GM18508 (cell line): ENCODE measurements at regions not wholly inside any gene's neighbourhood (a gene's known extent, or its start where the extent isn't known, plus 50 kb on each side); places are given as distances from the start of the nearest gene placed in this dataset.
"Not testable (repeated sequence)": the region's sequence is repeated elsewhere in the genome, so short reads cannot be mapped to it uniquely, and the experiment has no call there.

Source experiments
- ATAC-seq: cut with Tn5 transposase; IDR thresholded peaks from one replicate; pipeline ENCODE4 v1.9.1; 2021; ENCODE audit warnings: moderate number of reproducible peaks; ENCODE audit not compliant: insufficient read depth, unreplicated experiment

DNA sequence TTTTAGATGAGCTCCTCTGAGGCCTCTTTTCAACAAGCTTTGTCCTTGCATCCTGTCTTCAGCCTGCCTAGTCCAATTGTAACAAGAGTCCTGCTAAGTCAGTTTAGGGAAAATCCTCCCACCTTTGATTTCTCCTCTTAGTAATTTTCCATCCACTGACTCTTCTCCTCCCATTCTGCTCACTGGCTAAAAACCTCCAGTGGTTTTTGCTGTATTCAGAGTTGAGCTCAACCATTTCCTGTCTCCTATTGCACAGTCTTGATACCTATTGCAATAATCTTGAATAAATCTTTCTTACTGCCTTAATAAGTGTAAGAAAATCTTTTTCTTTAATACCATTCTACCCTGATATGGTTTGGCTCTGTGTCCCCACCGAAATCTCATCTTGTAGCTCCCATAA, 117.8 kb upstream of the ENPP6 start:
- no peak for ATAC-seq

DNA sequence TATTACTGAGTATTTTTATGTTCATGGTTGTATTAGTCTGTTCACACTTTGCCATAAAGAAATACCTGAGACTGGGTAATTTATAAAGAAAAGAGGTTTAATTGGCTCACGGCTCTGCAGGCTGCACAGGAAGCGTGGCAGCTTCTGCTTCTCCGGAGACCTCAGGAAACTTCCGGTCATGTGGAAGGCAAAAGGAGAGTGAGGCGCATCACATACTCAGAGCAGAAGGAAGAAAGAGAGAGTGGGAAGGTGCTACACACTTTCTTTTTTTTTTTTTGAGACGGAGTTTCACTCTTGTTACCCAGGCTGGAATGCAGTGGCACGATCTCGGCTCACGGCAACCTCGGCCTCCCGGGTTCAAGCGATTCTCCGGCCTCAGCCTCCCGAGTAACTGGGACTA, 115.8 kb upstream of the ENPP6 start:
- not testable (repeated sequence) for ATAC-seq

- ATAC-seq = no peak
Measured at GRCh38 chr4:184331268-184331995, 113.8 kb upstream of the ENPP6 start.

GRCh38 chr4:184330517-184331094, 112.9 kb upstream of the ENPP6 start:
- not testable (repeated sequence) for ATAC-seq

- peak; percentile 48 for ATAC-seq
Measured at GRCh38 chr4:184329659-184330400, 112.2 kb upstream of the ENPP6 start.

DNA sequence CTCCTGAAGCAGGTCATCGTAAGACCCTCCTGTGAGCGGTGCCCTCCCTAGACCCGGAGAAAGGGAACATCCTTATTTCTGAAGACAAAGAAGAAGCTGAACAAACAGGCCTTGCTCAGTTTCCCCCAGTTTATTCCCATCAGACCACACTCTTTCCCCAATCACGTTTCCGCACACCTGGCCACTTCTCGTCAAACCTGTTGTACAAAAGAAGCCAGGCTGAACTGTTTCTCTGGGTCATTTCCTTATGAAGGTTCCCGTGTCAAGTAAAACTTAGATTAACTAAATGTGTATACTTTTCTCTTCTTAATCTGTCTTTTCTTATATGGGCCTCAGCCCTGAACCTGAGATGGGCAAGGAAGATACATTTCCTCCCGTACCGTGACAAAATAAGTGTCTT, 111.6 kb upstream of the ENPP6 start:
- no peak for ATAC-seq

- ATAC-seq = peak; percentile 72
Measured at GRCh38 chr4:184328022-184328736, 110.5 kb upstream of the ENPP6 start.

- ATAC-seq = no peak
Measured at GRCh38 chr4:184324939-184325477, 107.3 kb upstream of the ENPP6 start.

DNA sequence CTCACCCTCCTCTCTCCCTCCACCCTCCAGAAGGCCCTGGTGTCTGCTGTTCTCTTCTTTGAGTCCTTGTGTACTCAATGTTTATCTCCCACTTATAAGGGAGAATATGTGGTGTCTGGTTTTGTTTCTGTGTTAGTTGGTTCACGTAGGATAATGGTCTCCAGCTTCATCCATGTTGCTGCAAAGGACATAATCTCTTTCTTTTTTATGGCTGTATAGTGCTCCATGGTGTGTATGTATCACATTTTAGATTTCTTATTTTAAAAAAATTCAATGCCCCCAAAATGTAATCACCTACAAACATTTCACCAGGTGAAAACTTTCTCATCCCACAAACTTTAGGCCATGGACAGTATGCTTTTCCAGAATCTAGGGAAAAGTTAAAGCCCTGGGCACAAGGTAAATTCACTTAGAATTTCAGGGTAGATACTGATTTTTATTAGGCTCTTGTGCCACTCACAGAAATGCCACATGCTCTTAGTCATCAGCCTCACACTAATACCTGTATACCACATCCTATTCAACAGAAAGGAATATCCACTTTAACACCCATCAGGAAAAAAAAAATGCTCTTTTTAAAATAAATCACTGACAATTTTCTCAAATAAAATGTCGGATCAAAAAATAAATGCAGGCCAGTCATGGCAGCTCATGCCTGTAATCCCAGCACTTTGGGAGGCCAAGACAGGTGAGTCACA, 104.8 kb upstream of the ENPP6 start:
- no peak for ATAC-seq

DNA sequence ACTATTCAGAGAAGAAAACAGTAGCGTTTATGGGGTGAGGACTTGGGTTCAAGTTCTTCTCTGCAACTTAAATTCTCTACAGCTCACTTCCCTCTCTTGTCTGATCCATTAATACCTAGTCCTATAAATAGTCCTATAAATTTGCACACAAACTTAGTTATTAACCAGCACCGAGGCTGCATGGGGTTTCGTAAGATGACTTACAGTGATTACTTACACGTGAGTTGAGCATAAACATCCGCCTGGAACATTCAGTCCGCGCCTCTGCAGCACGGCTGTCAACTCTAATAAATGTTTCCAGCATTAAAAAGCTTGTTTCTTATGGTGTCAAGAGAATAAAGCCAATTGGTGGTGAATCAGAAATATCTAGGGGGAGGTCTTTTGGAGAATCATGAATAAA, 103.0 kb upstream of the ENPP6 start:
- ATAC-seq = no peak

- ATAC-seq = no peak
Measured at GRCh38 chr4:184318852-184319251, 101.2 kb upstream of the ENPP6 start.

GRCh38 chr4:184317234-184317918, 99.7 kb upstream of the ENPP6 start:
- ATAC-seq = no peak

GRCh38 chr4:184316821-184317220, 99.1 kb upstream of the ENPP6 start:
- no peak for ATAC-seq

GRCh38 chr4:184315675-184316359, 98.1 kb upstream of the ENPP6 start:
- no peak for ATAC-seq

DNA sequence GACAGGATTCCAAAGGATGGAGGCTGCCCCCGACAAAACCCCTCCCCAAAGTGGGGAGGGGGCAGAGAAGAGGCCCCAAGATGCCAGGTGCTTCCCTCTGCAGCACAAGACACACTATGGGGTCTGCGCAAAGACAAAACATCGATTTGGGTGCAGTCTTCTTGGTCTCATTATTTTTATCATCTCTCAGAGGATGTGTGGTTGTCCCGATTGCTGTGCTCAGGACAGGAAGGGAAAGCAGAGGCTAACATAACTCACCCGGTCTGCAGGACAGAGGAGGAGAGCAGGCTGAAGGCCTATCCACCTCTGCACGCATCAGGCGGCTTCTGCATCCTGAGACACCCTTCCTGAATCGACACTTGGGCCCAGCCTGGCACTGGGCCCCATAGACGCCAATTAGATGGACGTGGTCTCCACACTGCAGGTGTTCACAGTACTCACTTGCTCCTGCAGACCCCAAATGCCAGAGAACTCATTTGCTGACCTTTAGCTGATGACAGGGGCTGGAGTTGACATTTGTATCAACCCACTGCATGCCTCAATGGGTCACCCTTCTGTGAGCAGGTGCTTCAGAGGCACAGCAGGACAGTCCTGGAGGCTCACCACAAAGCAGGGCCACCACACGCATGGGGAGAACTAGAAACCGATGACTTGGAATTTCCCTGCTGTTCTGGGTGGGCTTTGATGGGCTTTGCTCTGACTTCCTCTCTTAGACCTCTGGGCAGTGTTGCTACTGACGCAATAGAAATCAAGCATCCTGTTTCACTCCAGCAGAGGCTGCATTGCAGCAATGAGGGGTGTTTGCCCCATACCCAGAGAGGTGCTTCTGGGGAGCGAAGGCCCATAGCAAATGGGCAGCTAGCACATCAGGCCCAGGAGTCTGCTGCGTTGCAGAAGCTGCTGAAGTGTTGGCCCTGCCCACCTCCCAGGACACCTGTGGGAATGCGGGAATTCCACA, 96.3 kb upstream of the ENPP6 start:
- ATAC-seq = peak; percentile 80

DNA sequence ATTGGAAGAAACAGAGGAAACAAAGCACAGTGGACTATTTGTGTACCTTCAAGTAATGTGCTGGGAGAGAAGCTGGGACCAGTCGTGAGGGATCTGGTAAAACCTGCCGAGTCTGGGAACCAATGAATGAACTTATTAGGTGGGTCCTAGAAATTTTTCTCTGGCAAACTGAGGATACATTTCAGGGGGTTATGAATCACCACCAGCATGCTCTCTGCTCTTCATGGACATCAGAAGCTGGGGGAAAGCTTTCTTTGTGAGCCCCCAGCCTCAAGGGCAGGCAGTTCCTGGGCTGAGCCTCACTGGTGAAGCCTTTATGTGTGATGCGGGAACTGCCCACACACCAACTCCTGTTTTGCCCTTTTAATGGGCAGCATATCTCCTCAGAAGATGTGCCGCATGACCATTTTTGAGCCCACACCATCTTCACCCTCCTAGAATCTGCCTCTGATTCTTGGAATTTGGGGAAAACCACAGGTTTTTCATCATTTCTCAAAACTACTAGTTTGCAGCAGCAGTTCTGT, 95.4 kb upstream of the ENPP6 start:
- no peak for ATAC-seq

GRCh38 chr4:184312126-184312525, 94.5 kb upstream of the ENPP6 start:
- no peak for ATAC-seq
